Prostate gland (tissue), 2 donors: ENCODE measurements at regions not wholly inside any gene's neighbourhood (a gene's known extent, or its start where the extent isn't known, plus 50 kb on each side); places are given as distances from the start of the nearest gene placed in this dataset.

Source experiments
- CTCF ChIP-seq, 4 experiments: fragments of 200-600 bp in 2 of 4; fragments of 450-650 bp in 2 of 4; sonication (generic) in 2 of 4; IDR thresholded peaks; 1 replicate in 3 of 4; 2 replicates in 1 of 4; pipeline ENCODE4 v1.5.1; 2016 to 2019; ENCODE audit warnings: antibody characterized with exemption in 4 of 4, mild to moderate bottlenecking in 2 of 4, moderate library complexity in 2 of 4
- POLR2A ChIP-seq: fragments of 450-650 bp; IDR thresholded peaks from one replicate; pipeline ENCODE4 v1.6.1; 2016; ENCODE audit warnings: antibody characterized with exemption, mild to moderate bottlenecking

- no peak for TF ChIP-seq CTCF (IDR thresholded peaks at IDR 0.05)
- no peak for TF ChIP-seq POLR2A
Observed at GRCh38 chr12:24754690-24755638, 193.9 kb downstream of the BCAT1 start.
